HL-60/S4 treated with phorbol 12-myristate 13-acetate at 8.2 ng/mL for 4 days and 3 days (cell line): ENCODE measurements at regions not wholly inside any gene's neighbourhood (a gene's known extent, or its start where the extent isn't known, plus 50 kb on each side); places are given as distances from the start of the nearest gene placed in this dataset.

Source experiments
- in situ Hi-C: fragments of 300-500 bp; cut with MboI; formaldehyde crosslinking; loops from 2 replicates; pipeline ENCODE4 v1.15.0; 2022; ENCODE audit warnings: low sequenced_read_pairs

GRCh38 chr17:70622368-70623260 is 453.3 kb downstream of the KCNJ2 start:
- in situ Hi-C loops, result loop anchor here (25.0 kb wide), 1 partner anchor 1035 kb away; no protein-coding TSS in a partner anchor

- in situ Hi-C loops, result loop anchor here (25.0 kb wide), 1 partner anchor 1037 kb away; no protein-coding TSS in a partner anchor
These were observed 454.9 kb downstream of the KCNJ2 start for GRCh38 chr17:70624211-70624610.

- in situ Hi-C loops, result no loop called here
These were observed 460.6 kb downstream of the KCNJ2 start for GRCh38 chr17:70629902-70630301.

- in situ Hi-C loops, result no loop called here
These were observed 467.3 kb downstream of the KCNJ2 start for GRCh38 chr17:70636517-70637133.

GRCh38 chr17:70642059-70642458 is 472.7 kb downstream of the KCNJ2 start:
- in situ Hi-C loops, result no loop called here

GRCh38 chr17:70644096-70644495 is 474.8 kb downstream of the KCNJ2 start:
- in situ Hi-C loops, result no loop called here

- in situ Hi-C loops, result no loop called here
These were observed 477.3 kb downstream of the KCNJ2 start for GRCh38 chr17:70646673-70647072.

GRCh38 chr17:70648166-70648565 is 478.8 kb downstream of the KCNJ2 start:
- in situ Hi-C loops, result no loop called here

GRCh38 chr17:70653850-70654249 is 484.5 kb downstream of the KCNJ2 start:
- in situ Hi-C loops, result no loop called here

GRCh38 chr17:70654706-70655105 is 485.4 kb downstream of the KCNJ2 start:
- in situ Hi-C loops, result no loop called here

GRCh38 chr17:70655176-70655958 is 486.0 kb downstream of the KCNJ2 start:
- in situ Hi-C loops, result no loop called here

GRCh38 chr17:70658317-70658716 is 489.0 kb downstream of the KCNJ2 start:
- in situ Hi-C loops, result no loop called here

GRCh38 chr17:70658840-70659239 is 489.5 kb downstream of the KCNJ2 start:
- in situ Hi-C loops, result no loop called here

- in situ Hi-C loops, result no loop called here
These were observed 492.2 kb downstream of the KCNJ2 start for GRCh38 chr17:70661342-70662222.

GRCh38 chr17:70668276-70668937 is 499.1 kb downstream of the KCNJ2 start:
- in situ Hi-C loops, result no loop called here

GRCh38 chr17:70668938-70669778 is 499.8 kb downstream of the KCNJ2 start:
- in situ Hi-C loops, result no loop called here

GRCh38 chr17:70674061-70674460 is 504.7 kb downstream of the KCNJ2 start:
- in situ Hi-C loops, result no loop called here

- in situ Hi-C loops, result no loop called here
These were observed 505.8 kb downstream of the KCNJ2 start for GRCh38 chr17:70675070-70675590.
